ENCODE measurements at regions not wholly inside any gene's neighbourhood (a gene's known extent, or its start where the extent isn't known, plus 50 kb on each side); places are given as distances from the start of the nearest gene placed in this dataset.

GRCh38 chr9:29339387-29339786 is 1766.1 kb upstream of the C9orf72 start:
- no peak overlapping the region for H3K4me2 ChIP-seq (ENCODE audit: low read length)
- ChIA-PET POLR2A (no interaction called here), RAD21 (ENCODE audit: low non-redundant PET in 1 of 2, low total read pairs in 2 of 2, uncharacterized antibody in 2 of 2, unreplicated experiment in 2 of 2) (no interaction called here), CTCF (no interaction called here)
- no peak overlapping the region for H3K27ac ChIP-seq (ENCODE audit: low read depth, low read length)
- no TSS peak for BruUV-seq (replicated peaks)
- H4K20me1 ChIP-seq (ENCODE audit: insufficient read depth), result no peaks in the 10 kb centered on the region
- no peak for ATAC-seq
- H3K36me3 ChIP-seq (ENCODE audit: control insufficient read depth in 1 of 2, insufficient read depth in 2 of 2, low read length in 2 of 2), result no peaks in the 10 kb centered on the region
- H3K9me3 ChIP-seq (ENCODE audit: control insufficient read depth in 1 of 2, insufficient read depth in 1 of 2, low read depth in 1 of 2, low read length in 2 of 2), result no peaks in the 10 kb centered on the region
- DNase-seq (ENCODE audit: low read depth, low spot score), result no peak
- no peaks in the 10 kb centered on the region for H3K79me2 ChIP-seq (ENCODE audit: insufficient read depth, low read length)
- H3K27me3 ChIP-seq (ENCODE audit: insufficient read depth, low read length), result no peaks in the 10 kb centered on the region
- TF ChIP-seq YY1 (IDR thresholded peaks at IDR 0.05; ENCODE audit: extremely low read depth, insufficient replicate concordance, low read depth, low read length) (no peak), REST (IDR thresholded peaks at IDR 0.05; ENCODE audit: low read depth) (no peak), TCF7L2 (IDR thresholded peaks at IDR 0.05; ENCODE audit: borderline replicate concordance, extremely low read depth, insufficient read depth, insufficient read length) (no peak), ELF1 (IDR thresholded peaks at IDR 0.05; ENCODE audit: borderline replicate concordance, low read depth) (no peak), POLR2AphosphoS5 (IDR thresholded peaks at IDR 0.05; ENCODE audit: low read depth, low read length) (no peak), ATF3 (IDR thresholded peaks at IDR 0.05) (no peak), JUND (IDR thresholded peaks at IDR 0.05) (no peak)
- intact Hi-C loops (cut with micrococcal nuclease), result no loop called here
- H3K9ac ChIP-seq (ENCODE audit: low read length), result no peak overlapping the region
- no peak overlapping the region for H3K4me3 ChIP-seq (replicated peaks in 1 of 2; ENCODE audit: low read depth in 1 of 2, low read length in 2 of 2)
- H3K9me2 ChIP-seq (ENCODE audit: insufficient read depth), result no peaks in the 10 kb centered on the region
- no peaks in the 10 kb centered on the region for H3K4me1 ChIP-seq (ENCODE audit: control insufficient read depth in 1 of 2, insufficient read depth in 2 of 2, low read length in 2 of 2)
- H2AFZ ChIP-seq (ENCODE audit: low read depth, low read length, poor library complexity, severe bottlenecking), result no peak overlapping the region
